ENCODE measurements at regions not wholly inside any gene's neighbourhood (a gene's known extent, or its start where the extent isn't known, plus 50 kb on each side); places are given as distances from the start of the nearest gene placed in this dataset.
"Not testable (repeated sequence)": the region's sequence is repeated elsewhere in the genome, so short reads cannot be mapped to it uniquely, and the experiment has no call there.

DNA sequence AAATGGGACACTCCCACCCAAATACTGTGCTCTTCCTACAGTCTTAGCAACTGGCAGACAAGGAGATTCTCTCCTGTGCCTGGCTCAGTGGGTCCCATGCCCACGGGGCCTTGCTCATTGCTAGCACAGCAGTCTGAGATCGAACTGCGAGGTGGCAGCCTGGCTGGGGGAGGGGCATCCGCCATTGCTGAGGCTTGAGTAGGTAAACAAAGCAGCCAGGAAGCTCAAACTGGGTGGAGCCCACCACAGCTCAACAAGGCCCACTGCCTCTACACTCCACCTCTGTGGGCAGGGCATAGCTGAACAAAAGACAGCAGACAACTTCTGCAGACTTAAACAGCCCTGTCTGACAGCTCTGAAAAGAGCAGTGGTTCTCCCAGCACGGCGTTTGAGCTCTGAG, 174.8 kb downstream of the COL12A1 start:
- TF ChIP-seq, protein P1, sequence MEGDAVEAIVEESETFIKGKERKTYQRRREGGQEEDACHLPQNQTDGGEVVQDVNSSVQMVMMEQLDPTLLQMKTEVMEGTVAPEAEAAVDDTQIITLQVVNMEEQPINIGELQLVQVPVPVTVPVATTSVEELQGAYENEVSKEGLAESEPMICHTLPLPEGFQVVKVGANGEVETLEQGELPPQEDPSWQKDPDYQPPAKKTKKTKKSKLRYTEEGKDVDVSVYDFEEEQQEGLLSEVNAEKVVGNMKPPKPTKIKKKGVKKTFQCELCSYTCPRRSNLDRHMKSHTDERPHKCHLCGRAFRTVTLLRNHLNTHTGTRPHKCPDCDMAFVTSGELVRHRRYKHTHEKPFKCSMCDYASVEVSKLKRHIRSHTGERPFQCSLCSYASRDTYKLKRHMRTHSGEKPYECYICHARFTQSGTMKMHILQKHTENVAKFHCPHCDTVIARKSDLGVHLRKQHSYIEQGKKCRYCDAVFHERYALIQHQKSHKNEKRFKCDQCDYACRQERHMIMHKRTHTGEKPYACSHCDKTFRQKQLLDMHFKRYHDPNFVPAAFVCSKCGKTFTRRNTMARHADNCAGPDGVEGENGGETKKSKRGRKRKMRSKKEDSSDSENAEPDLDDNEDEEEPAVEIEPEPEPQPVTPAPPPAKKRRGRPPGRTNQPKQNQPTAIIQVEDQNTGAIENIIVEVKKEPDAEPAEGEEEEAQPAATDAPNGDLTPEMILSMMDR (IDR thresholded peaks at IDR 0.05) = not testable (repeated sequence)
- TF ChIP-seq POLR2A (IDR thresholded peaks at IDR 0.05) = not testable (repeated sequence)

All from uterus (tissue), 2 donors.